CD4-positive, alpha-beta T cell treated with Interleukin-6 for 4 hours (primary cell): ENCODE measurements at regions not wholly inside any gene's neighbourhood (a gene's known extent, or its start where the extent isn't known, plus 50 kb on each side); places are given as distances from the start of the nearest gene placed in this dataset.

Experiments
- DNase-seq: peaks from one replicate; pipeline ENCODE4 v3.0.0-alpha.2; 2020; ENCODE audit warnings: mixed read lengths

GRCh38 chr10:118537623-118538022, 57.8 kb downstream of the PRLHR start:
- DNase-seq: no peak

GRCh38 chr10:118534136-118534535, 61.3 kb downstream of the PRLHR start:
- DNase-seq: no peak

- DNase-seq: no peak
These were observed 64.2 kb downstream of the PRLHR start for GRCh38 chr10:118531105-118531852.

GRCh38 chr10:118528426-118528825, 67.0 kb downstream of the PRLHR start:
- no peak for DNase-seq

GRCh38 chr10:118523775-118524174, 71.7 kb downstream of the PRLHR start:
- no peak for DNase-seq

GRCh38 chr10:118522791-118523498, 72.5 kb downstream of the PRLHR start:
- no peak for DNase-seq

GRCh38 chr10:118521415-118522117, 73.9 kb downstream of the PRLHR start:
- DNase-seq: no peak

- DNase-seq: no peak
These were observed 75.2 kb downstream of the PRLHR start for GRCh38 chr10:118520116-118520742.

- no peak for DNase-seq
These were observed 77.4 kb downstream of the PRLHR start for GRCh38 chr10:118518095-118518494.

- DNase-seq: no peak
These were observed 78.7 kb downstream of the PRLHR start for GRCh38 chr10:118516716-118517115.

- no peak for DNase-seq
These were observed 82.3 kb downstream of the PRLHR start for GRCh38 chr10:118513174-118513573.

GRCh38 chr10:118511711-118512110, 83.7 kb downstream of the PRLHR start:
- no peak for DNase-seq

- DNase-seq: no peak
These were observed 86.6 kb downstream of the PRLHR start for GRCh38 chr10:118508863-118509262.

GRCh38 chr10:118508355-118508754, 87.1 kb downstream of the PRLHR start:
- no peak for DNase-seq

GRCh38 chr10:118506671-118507590, 88.5 kb downstream of the PRLHR start:
- no peak for DNase-seq

- DNase-seq: no peak
These were observed 90.1 kb downstream of the PRLHR start for GRCh38 chr10:118505363-118505762.

GRCh38 chr10:118504467-118505205, 90.8 kb downstream of the PRLHR start:
- DNase-seq: no peak

GRCh38 chr10:118504044-118504443, 91.4 kb downstream of the PRLHR start:
- no peak for DNase-seq

GRCh38 chr10:118503192-118503591, 92.3 kb downstream of the PRLHR start:
- DNase-seq: no peak

- no peak for DNase-seq
These were observed 93.6 kb downstream of the PRLHR start for GRCh38 chr10:118501637-118502440.

GRCh38 chr10:118501171-118501570, 94.3 kb downstream of the PRLHR start:
- no peak for DNase-seq
